Epithelial cell of esophagus (primary cell): ENCODE measurements at regions not wholly inside any gene's neighbourhood (a gene's known extent, or its start where the extent isn't known, plus 50 kb on each side); places are given as distances from the start of the nearest gene placed in this dataset.

Experiments
- DNase-seq: peaks from one replicate; pipeline ENCODE4 v3.0.0; 2010; ENCODE audit warnings: low read depth
- H3K4me3 ChIP-seq: 2 replicates; pipeline ENCODE4 v1.5.1; 2011; ENCODE audit warnings: mild to moderate bottlenecking, low read length, control low read depth
- CTCF ChIP-seq: IDR thresholded peaks from 2 replicates; pipeline ENCODE4 v1.5.1; 2011; ENCODE audit warnings: low read depth, mild to moderate bottlenecking, low read length, control low read depth, inconsistent platforms; ENCODE audit not compliant: insufficient read depth; ENCODE audit errors: missing control alignments

- no peak for TF ChIP-seq CTCF
- DNase-seq, result no peak
- H3K4me3 ChIP-seq, result no peak overlapping the region
Measured at GRCh38 chr6:9404351-9405146, 969.2 kb upstream of the SLC35B3 start.

- TF ChIP-seq CTCF, result no peak
- no peak overlapping the region for H3K4me3 ChIP-seq
- DNase-seq, result no peak
Measured at GRCh38 chr6:9403736-9404135, 968.4 kb upstream of the SLC35B3 start.

- H3K4me3 ChIP-seq, result no peak overlapping the region
- DNase-seq, result no peak
- no peak for TF ChIP-seq CTCF
Measured at GRCh38 chr6:9401960-9402359, 966.6 kb upstream of the SLC35B3 start.

- DNase-seq, result peak; percentile 71
- H3K4me3 ChIP-seq, result no peak overlapping the region
- no peak for TF ChIP-seq CTCF
Measured at GRCh38 chr6:9399916-9400315, 964.6 kb upstream of the SLC35B3 start.

GRCh38 chr6:9398767-9399373, 963.5 kb upstream of the SLC35B3 start:
- H3K4me3 ChIP-seq, result no peak overlapping the region

GRCh38 chr6:9398071-9398766, 962.9 kb upstream of the SLC35B3 start:
- DNase-seq, result peak; percentile 93
- no peak overlapping the region for H3K4me3 ChIP-seq
- no peak for TF ChIP-seq CTCF

More at GRCh38 chr6:9398767-9399373, 963.5 kb upstream of the SLC35B3 start:
- no peak for DNase-seq
- TF ChIP-seq CTCF, result no peak
